NCI-H524 (cell line): ENCODE measurements at regions not wholly inside any gene's neighbourhood (a gene's known extent, or its start where the extent isn't known, plus 50 kb on each side); places are given as distances from the start of the nearest gene placed in this dataset.
"Not testable (repeated sequence)": the region's sequence is repeated elsewhere in the genome, so short reads cannot be mapped to it uniquely, and the experiment has no call there.

ENCODE experiments used
- DNase-seq, 2 experiments: peaks; one replicate each; lab custom pipeline; 2025; lab: John Stamatoyannopoulos, UW

- no peak for DNase-seq
Observed at GRCh38 chr2:129367107-129367506, 612.4 kb upstream of the RAB6C start.

GRCh38 chr2:129369437-129369836, 610.0 kb upstream of the RAB6C start:
- DNase-seq, result no peak

GRCh38 chr2:129374452-129374851, 605.0 kb upstream of the RAB6C start:
- DNase-seq, result no peak

- no peak for DNase-seq
Observed at GRCh38 chr2:129375632-129376425, 603.6 kb upstream of the RAB6C start.

GRCh38 chr2:129376426-129377077, 602.9 kb upstream of the RAB6C start:
- DNase-seq, result no peak

GRCh38 chr2:129377078-129377469, 602.4 kb upstream of the RAB6C start:
- DNase-seq, result no peak

- no peak for DNase-seq
Observed at GRCh38 chr2:129378186-129378585, 601.3 kb upstream of the RAB6C start.

- no peak for DNase-seq
Observed at GRCh38 chr2:129379411-129379810, 600.1 kb upstream of the RAB6C start.

- DNase-seq, result no peak
Observed at GRCh38 chr2:129381789-129382188, 597.7 kb upstream of the RAB6C start.

GRCh38 chr2:129388870-129389269, 590.6 kb upstream of the RAB6C start:
- DNase-seq, result no peak

GRCh38 chr2:129393816-129394215, 585.6 kb upstream of the RAB6C start:
- no peak for DNase-seq

- peak; percentile 22 to 63 for DNase-seq
Observed at GRCh38 chr2:129396980-129397599, 582.4 kb upstream of the RAB6C start.

GRCh38 chr2:129400826-129401225, 578.6 kb upstream of the RAB6C start:
- peak; percentile 60 to 91 for DNase-seq

- DNase-seq, result no peak
Observed at GRCh38 chr2:129402076-129402475, 577.4 kb upstream of the RAB6C start.

GRCh38 chr2:129404000-129404685, 575.3 kb upstream of the RAB6C start:
- DNase-seq, result peak in 1 of 2 experiments; percentile 26

- no peak for DNase-seq
Observed at GRCh38 chr2:129408570-129408969, 570.9 kb upstream of the RAB6C start.

- DNase-seq, result not testable (repeated sequence)
Observed at GRCh38 chr2:129417041-129417440, 562.4 kb upstream of the RAB6C start.

- DNase-seq, result no peak
Observed at GRCh38 chr2:129422028-129422427, 557.4 kb upstream of the RAB6C start.

- no peak for DNase-seq
Observed at GRCh38 chr2:129428086-129428660, 551.3 kb upstream of the RAB6C start.

GRCh38 chr2:129430911-129431310, 548.6 kb upstream of the RAB6C start:
- DNase-seq, result no peak

- no peak for DNase-seq
Observed at GRCh38 chr2:129431881-129432280, 547.6 kb upstream of the RAB6C start.

GRCh38 chr2:129436809-129437208, 542.7 kb upstream of the RAB6C start:
- no peak for DNase-seq
